Uterus (tissue), 2 donors: ENCODE measurements at regions not wholly inside any gene's neighbourhood (a gene's known extent, or its start where the extent isn't known, plus 50 kb on each side); places are given as distances from the start of the nearest gene placed in this dataset.

ENCODE experiments used
- CTCF ChIP-seq, 4 experiments: fragments of 200-600 bp in 2 of 4; fragments of 450-650 bp in 2 of 4; sonication (generic) in 2 of 4; IDR thresholded peaks; one replicate each; pipeline ENCODE4 v1.5.1; 2016 to 2019; ENCODE audit warnings: antibody characterized with exemption in 4 of 4, mild to moderate bottlenecking in 2 of 4, moderate library complexity in 1 of 4
- POLR2A ChIP-seq, 2 donors: fragments of 450-650 bp; IDR thresholded peaks; one replicate each; pipeline ENCODE4 v1.6.1; 2016; ENCODE audit warnings: antibody characterized with exemption in 2 of 2, mild to moderate bottlenecking in 1 of 2, moderate library complexity in 1 of 2

GRCh38 chr5:21140987-21141386, 1153.0 kb upstream of the CDH18 start:
- no peak for TF ChIP-seq POLR2A (IDR thresholded peaks at IDR 0.05)
- no peak for TF ChIP-seq CTCF (IDR thresholded peaks at IDR 0.05)
